ENCODE measurements at regions not wholly inside any gene's neighbourhood (a gene's known extent, or its start where the extent isn't known, plus 50 kb on each side); places are given as distances from the start of the nearest gene placed in this dataset.

DNA sequence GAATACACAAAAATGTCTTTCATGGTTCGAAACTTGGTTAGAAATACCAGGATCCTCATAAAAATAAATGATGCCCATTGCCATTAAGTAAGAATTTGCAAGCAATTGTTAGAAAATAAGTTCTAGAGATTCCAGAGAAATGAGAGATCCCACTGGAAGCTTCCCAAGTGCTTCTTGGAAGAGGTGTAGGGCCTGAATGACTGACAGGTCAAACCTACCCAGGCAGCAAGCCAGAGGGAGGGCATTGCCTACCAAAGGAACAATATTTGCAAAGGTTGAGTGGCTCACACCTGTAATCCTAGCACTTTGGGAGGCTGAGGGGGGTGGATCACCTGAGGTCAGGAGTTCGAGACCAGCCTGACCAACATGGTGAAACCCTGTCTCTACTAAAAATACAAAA, 777.0 kb upstream of the WWC1 start:
- TF ChIP-seq, protein P1, sequence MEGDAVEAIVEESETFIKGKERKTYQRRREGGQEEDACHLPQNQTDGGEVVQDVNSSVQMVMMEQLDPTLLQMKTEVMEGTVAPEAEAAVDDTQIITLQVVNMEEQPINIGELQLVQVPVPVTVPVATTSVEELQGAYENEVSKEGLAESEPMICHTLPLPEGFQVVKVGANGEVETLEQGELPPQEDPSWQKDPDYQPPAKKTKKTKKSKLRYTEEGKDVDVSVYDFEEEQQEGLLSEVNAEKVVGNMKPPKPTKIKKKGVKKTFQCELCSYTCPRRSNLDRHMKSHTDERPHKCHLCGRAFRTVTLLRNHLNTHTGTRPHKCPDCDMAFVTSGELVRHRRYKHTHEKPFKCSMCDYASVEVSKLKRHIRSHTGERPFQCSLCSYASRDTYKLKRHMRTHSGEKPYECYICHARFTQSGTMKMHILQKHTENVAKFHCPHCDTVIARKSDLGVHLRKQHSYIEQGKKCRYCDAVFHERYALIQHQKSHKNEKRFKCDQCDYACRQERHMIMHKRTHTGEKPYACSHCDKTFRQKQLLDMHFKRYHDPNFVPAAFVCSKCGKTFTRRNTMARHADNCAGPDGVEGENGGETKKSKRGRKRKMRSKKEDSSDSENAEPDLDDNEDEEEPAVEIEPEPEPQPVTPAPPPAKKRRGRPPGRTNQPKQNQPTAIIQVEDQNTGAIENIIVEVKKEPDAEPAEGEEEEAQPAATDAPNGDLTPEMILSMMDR (IDR thresholded peaks at IDR 0.05) = no peak
- no peak for TF ChIP-seq EZH2 (IDR thresholded peaks at IDR 0.05; ENCODE audit: borderline replicate concordance, insufficient read depth, low read depth, low read length, poor library complexity, severe bottlenecking)
